ENCODE measurements at regions not wholly inside any gene's neighbourhood (a gene's known extent, or its start where the extent isn't known, plus 50 kb on each side); places are given as distances from the start of the nearest gene placed in this dataset.

- Histone ChIP-seq H3K79me2 (ENCODE audit: insufficient read depth, low read length) (no peaks in the 10 kb centered on the region), H3K9ac (ENCODE audit: low read length) (no peak overlapping the region), H3K27ac (ENCODE audit: low read depth, low read length) (no peak overlapping the region), H3K9me2 (ENCODE audit: insufficient read depth) (no peaks in the 10 kb centered on the region), H3K4me2 (ENCODE audit: low read length) (no peak overlapping the region), H3K27me3 (ENCODE audit: insufficient read depth, low read length) (no peaks in the 10 kb centered on the region), H2AFZ (ENCODE audit: low read depth, low read length, poor library complexity, severe bottlenecking) (no peak overlapping the region), H3K4me3 (replicated peaks in 1 of 2; ENCODE audit: low read depth in 1 of 2, low read length in 2 of 2) (no peak overlapping the region), H3K9me3 (ENCODE audit: control insufficient read depth in 1 of 2, insufficient read depth in 1 of 2, low read depth in 1 of 2, low read length in 2 of 2) (no peaks in the 10 kb centered on the region), H3K4me1 (ENCODE audit: control insufficient read depth in 1 of 2, insufficient read depth in 2 of 2, low read length in 2 of 2) (peaks cover 0 to 2% of the 10 kb centered on the region in 2 experiments; a peak in 1 of 4 replicates), H3K36me3 (ENCODE audit: control insufficient read depth in 1 of 2, insufficient read depth in 2 of 2, low read length in 2 of 2) (no peaks in the 10 kb centered on the region), H4K20me1 (ENCODE audit: insufficient read depth) (no peaks in the 10 kb centered on the region)
- POLR2A ChIA-PET, result no interaction called here
- DNase-seq (ENCODE audit: low read depth, low spot score) (no peak), ATAC-seq (no peak)
- BruUV-seq (replicated peaks), result no TSS peak
- RAD21 ChIA-PET (ENCODE audit: low non-redundant PET in 1 of 2, low total read pairs in 2 of 2, uncharacterized antibody in 2 of 2, unreplicated experiment in 2 of 2), result no interaction called here
- CTCF ChIA-PET, result no interaction called here
- TF ChIP-seq EZH2 (IDR thresholded peaks at IDR 0.05) (no peak), EGR1 (IDR thresholded peaks at IDR 0.05; ENCODE audit: low read depth) (no peak), FOSL1 (IDR thresholded peaks at IDR 0.05; ENCODE audit: low read depth) (no peak), SRF (IDR thresholded peaks at IDR 0.05; ENCODE audit: low read depth) (no peak), POLR2A (IDR thresholded peaks at IDR 0.05; ENCODE audit: borderline replicate concordance, extremely low read depth, insufficient read depth, insufficient read length) (no peak), ZFX (IDR thresholded peaks at IDR 0.05) (no peak), ZBTB33 (IDR thresholded peaks at IDR 0.05; ENCODE audit: extremely low read depth, insufficient replicate concordance, low read length) (no peak), TCF7L2 (IDR thresholded peaks at IDR 0.05; ENCODE audit: borderline replicate concordance, extremely low read depth, insufficient read depth, insufficient read length) (no peak), RAD21 (IDR thresholded peaks at IDR 0.05; ENCODE audit: low read depth) (no peak), ZNF274 (IDR thresholded peaks at IDR 0.05; ENCODE audit: low read depth, low read length) (no peak)
- intact Hi-C loops (cut with micrococcal nuclease), result no loop called here
Measured at GRCh38 chr20:11112832-11113231, 439.0 kb upstream of the JAG1 start.

GRCh38 chr20:11114382-11114781 lies 440.6 kb upstream of the JAG1 start:
- no peak overlapping the region for H3K27ac ChIP-seq (ENCODE audit: low read depth, low read length)
- H3K9me3 ChIP-seq (ENCODE audit: control insufficient read depth in 1 of 2, insufficient read depth in 1 of 2, low read depth in 1 of 2, low read length in 2 of 2), result no peaks in the 10 kb centered on the region
- H3K79me2 ChIP-seq (ENCODE audit: insufficient read depth, low read length), result no peaks in the 10 kb centered on the region
- ChIA-PET CTCF (no interaction called here), POLR2A (no interaction called here), RAD21 (ENCODE audit: low non-redundant PET in 1 of 2, low total read pairs in 2 of 2, uncharacterized antibody in 2 of 2, unreplicated experiment in 2 of 2) (no interaction called here)
- ATAC-seq (no peak), DNase-seq (ENCODE audit: low read depth, low spot score) (no peak)
- no peak overlapping the region for H3K9ac ChIP-seq (ENCODE audit: low read length)
- H3K4me1 ChIP-seq (ENCODE audit: control insufficient read depth in 1 of 2, insufficient read depth in 2 of 2, low read length in 2 of 2), result peaks cover 0 to 5% of the 10 kb centered on the region in 2 experiments; a peak in 1 of 4 replicates
- no peak for TF ChIP-seq POLR2AphosphoS5 (IDR thresholded peaks at IDR 0.05; ENCODE audit: low read depth, low read length)
- TF ChIP-seq CEBPB (IDR thresholded peaks at IDR 0.05; ENCODE audit: low read depth), result no peak
- TF ChIP-seq, protein P1, sequence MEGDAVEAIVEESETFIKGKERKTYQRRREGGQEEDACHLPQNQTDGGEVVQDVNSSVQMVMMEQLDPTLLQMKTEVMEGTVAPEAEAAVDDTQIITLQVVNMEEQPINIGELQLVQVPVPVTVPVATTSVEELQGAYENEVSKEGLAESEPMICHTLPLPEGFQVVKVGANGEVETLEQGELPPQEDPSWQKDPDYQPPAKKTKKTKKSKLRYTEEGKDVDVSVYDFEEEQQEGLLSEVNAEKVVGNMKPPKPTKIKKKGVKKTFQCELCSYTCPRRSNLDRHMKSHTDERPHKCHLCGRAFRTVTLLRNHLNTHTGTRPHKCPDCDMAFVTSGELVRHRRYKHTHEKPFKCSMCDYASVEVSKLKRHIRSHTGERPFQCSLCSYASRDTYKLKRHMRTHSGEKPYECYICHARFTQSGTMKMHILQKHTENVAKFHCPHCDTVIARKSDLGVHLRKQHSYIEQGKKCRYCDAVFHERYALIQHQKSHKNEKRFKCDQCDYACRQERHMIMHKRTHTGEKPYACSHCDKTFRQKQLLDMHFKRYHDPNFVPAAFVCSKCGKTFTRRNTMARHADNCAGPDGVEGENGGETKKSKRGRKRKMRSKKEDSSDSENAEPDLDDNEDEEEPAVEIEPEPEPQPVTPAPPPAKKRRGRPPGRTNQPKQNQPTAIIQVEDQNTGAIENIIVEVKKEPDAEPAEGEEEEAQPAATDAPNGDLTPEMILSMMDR (IDR thresholded peaks at IDR 0.05 in 2 of 3, conservative IDR thresholded peaks at IDR 0.05 in 1 of 3; ENCODE audit: borderline replicate concordance in 1 of 3, insufficient read depth in 1 of 3, low read depth in 2 of 3, low read length in 2 of 3), result no peak
- no peak for TF ChIP-seq YY1 (IDR thresholded peaks at IDR 0.05; ENCODE audit: extremely low read depth, insufficient replicate concordance, low read depth, low read length)
- TF ChIP-seq JUND (IDR thresholded peaks at IDR 0.05), result no peak
- TF ChIP-seq SIN3A (IDR thresholded peaks at IDR 0.05; ENCODE audit: low read depth), result no peak
- no peak for TF ChIP-seq ZNF274 (IDR thresholded peaks at IDR 0.05; ENCODE audit: low read depth, low read length)
- no peak for TF ChIP-seq EZH2phosphoT487 (IDR thresholded peaks at IDR 0.05; ENCODE audit: borderline replicate concordance)
- TF ChIP-seq, protein P2, sequence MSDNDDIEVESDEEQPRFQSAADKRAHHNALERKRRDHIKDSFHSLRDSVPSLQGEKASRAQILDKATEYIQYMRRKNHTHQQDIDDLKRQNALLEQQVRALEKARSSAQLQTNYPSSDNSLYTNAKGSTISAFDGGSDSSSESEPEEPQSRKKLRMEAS (IDR thresholded peaks at IDR 0.05), result no peak
- no peak overlapping the region for H3K4me2 ChIP-seq (ENCODE audit: low read length)
- H2AFZ ChIP-seq (ENCODE audit: low read depth, low read length, poor library complexity, severe bottlenecking), result no peak overlapping the region
- H4K20me1 ChIP-seq (ENCODE audit: insufficient read depth), result no peaks in the 10 kb centered on the region
- no peaks in the 10 kb centered on the region for H3K9me2 ChIP-seq (ENCODE audit: insufficient read depth)
- no peaks in the 10 kb centered on the region for H3K36me3 ChIP-seq (ENCODE audit: control insufficient read depth in 1 of 2, insufficient read depth in 2 of 2, low read length in 2 of 2)
- H3K27me3 ChIP-seq (ENCODE audit: insufficient read depth, low read length), result no peaks in the 10 kb centered on the region
- BruUV-seq (replicated peaks), result no TSS peak
- no peak overlapping the region for H3K4me3 ChIP-seq (replicated peaks in 1 of 2; ENCODE audit: low read depth in 1 of 2, low read length in 2 of 2)
- intact Hi-C loops (cut with micrococcal nuclease), result no loop called here
